NCI-H1105 treated with DMSO at 0.1 percent for 48 hours (cell line): ENCODE measurements at regions not wholly inside any gene's neighbourhood (a gene's known extent, or its start where the extent isn't known, plus 50 kb on each side); places are given as distances from the start of the nearest gene placed in this dataset.
A peak's percentile ranks its signal among the peaks of the same experiment; 100 is the strongest.
"Not testable (repeated sequence)": the region's sequence is repeated elsewhere in the genome, so short reads cannot be mapped to it uniquely, and the experiment has no call there.

Source experiments
- DNase-seq: peaks from one replicate; lab custom pipeline; 2025; lab: John Stamatoyannopoulos, UW

GRCh38 chr4:10388146-10388545 is 69.1 kb downstream of the ZNF518B start:
- not testable (repeated sequence) for DNase-seq

GRCh38 chr4:10385994-10386394 is 71.2 kb downstream of the ZNF518B start:
- no peak for DNase-seq

- no peak for DNase-seq
These were observed 72.3 kb downstream of the ZNF518B start for GRCh38 chr4:10384974-10385373.

- no peak for DNase-seq
These were observed 73.8 kb downstream of the ZNF518B start for GRCh38 chr4:10383417-10383816.

- not testable (repeated sequence) for DNase-seq
These were observed 75.1 kb downstream of the ZNF518B start for GRCh38 chr4:10382171-10382570.

GRCh38 chr4:10381146-10381545 is 76.1 kb downstream of the ZNF518B start:
- DNase-seq = no peak

- no peak for DNase-seq
These were observed 76.5 kb downstream of the ZNF518B start for GRCh38 chr4:10380735-10381134.

- DNase-seq = no peak
These were observed 85.3 kb downstream of the ZNF518B start for GRCh38 chr4:10371869-10372471.

- no peak for DNase-seq
These were observed 86.1 kb downstream of the ZNF518B start for GRCh38 chr4:10371121-10371520.

GRCh38 chr4:10369517-10369916 is 87.7 kb downstream of the ZNF518B start:
- DNase-seq = no peak

GRCh38 chr4:10366628-10367027 is 90.6 kb downstream of the ZNF518B start:
- no peak for DNase-seq

GRCh38 chr4:10364194-10364593 is 93.0 kb downstream of the ZNF518B start:
- DNase-seq = no peak

GRCh38 chr4:10354746-10355145 is 102.5 kb downstream of the ZNF518B start:
- peak; percentile 37 for DNase-seq

- DNase-seq = peak; percentile 11
These were observed 103.0 kb downstream of the ZNF518B start for GRCh38 chr4:10354225-10354624.

GRCh38 chr4:10353110-10353509 is 104.1 kb downstream of the ZNF518B start:
- no peak for DNase-seq

- no peak for DNase-seq
These were observed 109.0 kb downstream of the ZNF518B start for GRCh38 chr4:10348241-10348640.

- DNase-seq = no peak
These were observed 109.4 kb downstream of the ZNF518B start for GRCh38 chr4:10347815-10348214.

GRCh38 chr4:10347281-10347795 is 109.9 kb downstream of the ZNF518B start:
- DNase-seq = no peak

- no peak for DNase-seq
These were observed 111.2 kb downstream of the ZNF518B start for GRCh38 chr4:10346023-10346422.

- no peak for DNase-seq
These were observed 111.8 kb downstream of the ZNF518B start for GRCh38 chr4:10345381-10345784.

- no peak for DNase-seq
These were observed 112.4 kb downstream of the ZNF518B start for GRCh38 chr4:10344824-10345223.

GRCh38 chr4:10343656-10344055 is 113.6 kb downstream of the ZNF518B start:
- no peak for DNase-seq

GRCh38 chr4:10342866-10343265 is 114.4 kb downstream of the ZNF518B start:
- no peak for DNase-seq

GRCh38 chr4:10336471-10336870 is 120.8 kb downstream of the ZNF518B start:
- DNase-seq = no peak
